ENCODE measurements at regions not wholly inside any gene's neighbourhood (a gene's known extent, or its start where the extent isn't known, plus 50 kb on each side); places are given as distances from the start of the nearest gene placed in this dataset.
A peak's percentile ranks its signal among the peaks of the same experiment; 100 is the strongest.

DNA sequence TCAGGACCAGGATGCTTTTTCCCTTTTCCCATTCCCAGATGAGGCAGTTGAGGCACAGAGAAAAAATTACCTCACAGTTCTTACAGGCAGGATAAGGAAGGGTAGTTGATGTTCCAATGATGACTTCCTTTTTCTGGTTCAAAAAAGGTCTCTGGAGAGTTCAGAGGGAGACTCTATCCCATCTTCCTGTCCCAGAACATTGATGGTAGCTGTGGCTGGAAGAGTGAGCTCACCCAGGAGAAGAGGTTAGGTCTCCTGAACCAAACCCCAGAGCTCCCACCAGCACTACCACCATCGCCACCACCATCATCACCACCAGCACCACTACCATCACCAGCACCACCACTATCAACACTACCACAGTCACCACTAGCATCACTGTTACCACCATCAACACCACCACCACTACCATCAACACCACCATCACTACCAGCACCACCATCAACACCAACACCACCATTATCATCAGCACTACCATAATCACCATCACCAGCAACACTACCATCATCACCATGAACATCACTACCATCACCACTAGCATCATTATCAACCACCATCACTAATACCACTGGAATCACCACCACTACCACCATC lies 105.5 kb upstream of the RUNX3 start:
- H3K27ac Mint-ChIP-seq: no peak overlapping the region
- no peaks in the 10 kb centered on the region for H3K36me3 Mint-ChIP-seq
- no peaks in the 10 kb centered on the region for H3K27me3 Mint-ChIP-seq
- POLR2A ChIA-PET: interaction anchor here (1.4 to 7.7 kb wide), 6 partner anchors 39 to 107 kb away, joined by 5 to 154 read pairs (median 19); partner anchors contain the start of gene RUNX3
- DNase-seq (no peak), ATAC-seq (ENCODE audit: low read depth) (no peak)
- H3K4me1 Mint-ChIP-seq: peaks cover 53% of the 10 kb centered on the region
- H3K9me3 Mint-ChIP-seq: no peaks in the 10 kb centered on the region
- H3K4me3 Mint-ChIP-seq: peak overlapping the region; percentile 34

DNA sequence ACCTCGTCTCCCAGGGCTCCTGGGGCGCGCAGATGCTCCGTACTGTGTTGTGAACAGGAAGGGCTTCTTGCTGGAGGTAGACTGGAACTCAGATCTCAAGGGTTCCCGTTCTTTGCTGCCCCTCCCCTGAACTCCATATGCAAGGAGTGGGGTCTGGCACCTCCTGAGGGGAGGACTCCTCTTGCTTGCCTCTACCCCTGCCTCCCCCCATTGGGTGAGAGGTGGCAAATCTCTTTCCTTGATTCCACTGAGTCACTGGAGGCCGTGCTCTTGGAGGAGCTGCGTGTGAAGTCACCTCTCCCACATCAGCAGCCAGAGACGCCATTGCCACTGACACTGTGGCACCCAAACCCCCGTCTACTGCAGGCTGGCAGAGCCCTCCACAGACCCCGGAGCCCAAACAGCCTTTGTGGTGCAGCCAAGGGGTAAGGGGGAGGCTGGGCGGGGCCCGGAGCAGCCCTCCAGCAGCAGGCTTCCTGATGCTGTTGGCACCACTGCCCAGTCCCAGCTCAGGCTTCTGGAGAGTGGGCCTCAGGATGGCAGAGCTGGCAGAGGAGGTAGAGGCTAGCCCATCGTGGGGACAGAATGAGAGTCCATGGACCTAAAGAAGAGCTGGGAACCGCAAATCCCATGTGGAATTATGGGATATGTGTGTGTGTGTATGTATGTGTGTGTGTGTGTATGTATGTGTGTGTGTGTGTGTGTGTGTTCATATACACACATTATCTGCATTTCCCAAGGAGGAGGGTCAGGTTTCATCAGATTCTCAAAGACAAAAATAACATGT lies 104.9 kb upstream of the RUNX3 start:
- no peak overlapping the region for H3K27ac Mint-ChIP-seq
- H3K4me3 Mint-ChIP-seq: peak overlapping the region; percentile 34
- peaks cover 60% of the 10 kb centered on the region for H3K4me1 Mint-ChIP-seq
- no peaks in the 10 kb centered on the region for H3K27me3 Mint-ChIP-seq
- POLR2A ChIA-PET: interaction anchor here (1.3 to 7.7 kb wide), 11 partner anchors 10 to 106 kb away, joined by 4 to 154 read pairs (median 8); no protein-coding TSS in a partner anchor
- H3K36me3 Mint-ChIP-seq: no peaks in the 10 kb centered on the region
- DNase-seq: no peak
- ATAC-seq (ENCODE audit: low read depth): no peak
- no peaks in the 10 kb centered on the region for H3K9me3 Mint-ChIP-seq

DNA sequence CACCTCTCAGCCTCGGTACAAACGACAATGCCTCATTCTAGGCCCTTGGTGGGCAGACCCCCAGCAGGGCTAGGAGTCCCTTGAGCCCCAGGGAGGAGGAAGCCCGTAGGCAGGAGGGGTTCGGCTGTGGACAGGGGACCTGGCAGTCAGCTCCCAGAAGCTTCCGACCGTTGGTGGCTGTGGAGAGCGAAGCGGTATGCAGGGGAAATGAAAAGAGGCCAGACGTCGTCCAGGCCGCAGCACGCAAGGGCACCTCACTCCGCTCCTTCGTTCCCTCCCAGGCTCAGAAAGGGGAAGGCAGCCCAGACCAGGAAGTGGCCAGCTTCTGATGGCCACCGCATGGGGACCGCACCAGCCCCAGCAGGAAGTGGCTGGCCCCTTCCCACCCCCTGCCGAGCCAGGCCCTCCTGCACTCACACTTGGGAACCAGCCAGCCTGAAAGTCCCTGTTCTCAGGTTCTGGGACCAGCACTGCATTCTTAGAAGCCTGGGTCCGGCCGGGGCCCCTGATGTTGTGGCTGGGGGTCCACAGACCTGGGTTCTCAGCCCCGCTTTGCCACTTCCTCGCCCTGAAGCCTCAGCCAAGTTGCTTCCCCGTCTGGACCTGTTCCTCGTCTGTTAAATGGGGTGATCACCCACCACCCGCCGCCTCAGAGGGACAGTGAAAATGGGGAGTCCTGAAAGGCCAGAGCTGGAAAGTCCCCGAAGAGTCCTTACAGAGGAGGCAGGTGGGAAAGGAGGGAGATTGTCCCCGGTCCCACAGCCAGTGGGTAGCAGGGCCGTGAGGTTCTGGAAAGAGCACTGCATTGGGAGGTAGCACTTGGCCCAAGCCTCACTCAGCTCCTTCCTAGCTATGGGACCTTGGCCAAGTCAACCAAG lies 104.0 kb upstream of the RUNX3 start:
- ATAC-seq (ENCODE audit: low read depth) (no peak), DNase-seq (peak; percentile 75)
- H3K36me3 Mint-ChIP-seq: no peaks in the 10 kb centered on the region
- H3K4me3 Mint-ChIP-seq: peak overlapping the region; percentile 88
- H3K27ac Mint-ChIP-seq: no peak overlapping the region
- H3K27me3 Mint-ChIP-seq: no peaks in the 10 kb centered on the region
- POLR2A ChIA-PET: interaction anchor here (1.0 to 7.7 kb wide), 16 partner anchors 9 to 105 kb away, joined by 3 to 154 read pairs (median 5); partner anchors contain the start of gene RUNX3
- no peaks in the 10 kb centered on the region for H3K9me3 Mint-ChIP-seq
- peaks cover 68% of the 10 kb centered on the region for H3K4me1 Mint-ChIP-seq

DNA sequence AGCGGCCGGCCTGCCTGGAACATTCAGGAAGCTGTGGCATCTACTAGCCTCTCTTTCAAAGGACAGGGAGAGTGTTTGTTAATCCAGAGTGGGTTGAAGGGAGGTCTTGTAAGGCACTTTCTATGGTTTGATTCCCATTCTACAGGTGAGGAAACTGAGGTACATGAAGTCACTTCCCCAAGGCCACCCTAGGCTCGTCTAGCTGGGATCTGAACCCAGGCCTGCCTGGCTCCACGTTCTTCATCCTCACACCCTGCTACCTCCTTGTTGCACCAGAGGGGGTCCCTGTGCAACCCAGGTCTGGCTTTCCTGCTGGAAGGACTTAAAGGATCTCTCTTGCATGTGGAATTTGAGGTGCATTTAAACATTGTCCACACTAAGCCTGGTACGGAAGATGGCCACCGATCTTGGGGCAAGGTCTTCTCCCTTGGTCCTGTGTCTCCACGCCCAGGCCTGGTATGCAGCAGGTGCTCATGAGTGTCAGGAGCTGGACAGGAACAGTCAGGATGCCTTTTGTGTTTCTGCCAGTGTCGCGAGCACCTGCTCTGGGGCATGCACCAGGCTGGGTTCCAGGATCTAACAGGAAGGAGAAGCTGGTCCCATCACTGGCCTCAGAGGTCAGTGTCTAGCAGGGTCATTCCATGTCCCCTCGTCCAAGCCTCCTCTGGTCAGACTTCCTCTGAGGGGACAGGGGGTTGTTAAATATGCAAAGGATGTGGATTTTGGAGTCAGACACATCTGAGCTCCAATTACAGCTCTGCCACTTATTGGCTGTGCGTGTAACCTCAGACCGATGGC lies 103.2 kb upstream of the RUNX3 start:
- ATAC-seq (ENCODE audit: low read depth) (no peak), DNase-seq (no peak)
- POLR2A ChIA-PET: interaction anchor here (1.0 to 7.7 kb wide), 15 partner anchors 8 to 103 kb away, joined by 3 to 154 read pairs (median 5); partner anchors contain the start of gene RUNX3
- Mint-ChIP-seq H3K9me3 (no peaks in the 10 kb centered on the region), H3K27ac (no peak overlapping the region), H3K4me3 (peak overlapping the region; percentile 88), H3K36me3 (no peaks in the 10 kb centered on the region), H3K27me3 (no peaks in the 10 kb centered on the region), H3K4me1 (peaks cover 70% of the 10 kb centered on the region)

DNA sequence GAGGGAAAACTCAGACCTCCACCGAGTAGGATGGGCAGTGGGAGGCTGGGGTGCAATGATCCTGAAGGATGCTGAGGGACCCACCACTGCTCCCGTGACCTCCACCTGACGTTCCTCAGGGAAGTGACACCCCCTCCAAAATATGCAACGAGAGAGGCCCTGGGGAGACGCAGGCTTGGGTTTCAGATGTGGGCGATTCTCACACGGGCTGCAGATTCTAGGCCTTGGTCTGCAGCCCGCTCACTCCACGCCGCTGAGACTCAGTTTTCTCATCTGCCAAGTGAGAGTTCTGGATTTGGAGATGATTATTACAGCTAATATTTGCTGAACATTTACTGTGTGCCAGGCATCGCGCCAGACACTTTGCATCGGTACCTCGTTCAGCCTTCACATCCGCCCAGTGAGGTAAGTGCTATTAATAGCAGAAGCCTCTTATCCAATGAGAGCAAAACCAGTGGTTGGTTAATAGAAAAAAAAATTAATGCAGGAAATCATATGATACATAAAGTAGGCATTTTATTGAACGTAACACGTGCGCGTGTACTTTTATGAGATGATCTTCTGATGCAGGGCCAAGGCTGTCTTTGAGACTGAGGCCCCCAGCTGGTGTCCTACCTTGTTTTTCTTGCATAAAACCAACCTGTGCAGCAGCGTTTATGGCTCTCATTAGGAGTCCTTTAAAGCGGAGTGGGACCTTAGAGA lies 102.0 kb upstream of the RUNX3 start:
- no peak overlapping the region for H3K27ac Mint-ChIP-seq
- POLR2A ChIA-PET: interaction anchor here (0.6 to 7.7 kb wide), 17 partner anchors 10 to 107 kb away, joined by 3 to 154 read pairs (median 5); partner anchors contain the start of gene RUNX3
- H3K4me3 Mint-ChIP-seq: peak overlapping the region; percentile 88

DNA sequence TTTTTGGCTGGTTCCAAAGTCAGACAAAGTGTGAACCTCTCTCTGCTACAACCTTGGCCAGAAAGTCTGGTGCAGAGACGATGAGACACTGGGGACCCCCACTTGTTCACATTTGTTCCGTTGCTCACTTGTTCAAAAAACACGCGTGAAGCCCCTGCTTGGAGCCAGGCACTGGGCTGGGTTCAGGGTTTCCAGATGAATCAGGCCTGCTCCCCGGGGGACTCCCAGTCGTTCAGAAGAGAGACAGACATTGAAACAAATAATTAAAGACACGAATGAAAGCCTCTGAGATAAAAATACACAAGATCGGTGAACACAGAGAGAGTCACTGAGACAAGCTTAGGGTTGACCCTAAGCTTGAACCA lies 101.5 kb upstream of the RUNX3 start:
- H3K27me3 Mint-ChIP-seq: no peaks in the 10 kb centered on the region
- H3K36me3 Mint-ChIP-seq: no peaks in the 10 kb centered on the region
- H3K4me1 Mint-ChIP-seq: peaks cover 75% of the 10 kb centered on the region
- ATAC-seq (ENCODE audit: low read depth): peak; percentile 1
- no peaks in the 10 kb centered on the region for H3K9me3 Mint-ChIP-seq
- no peak overlapping the region for H3K27ac Mint-ChIP-seq
- POLR2A ChIA-PET: interaction anchor here (0.7 to 7.7 kb wide), 15 partner anchors 9 to 106 kb away, joined by 3 to 154 read pairs (median 5); partner anchors contain the start of gene RUNX3
- peak overlapping the region; percentile 88 for H3K4me3 Mint-ChIP-seq
- peak; percentile 54 for DNase-seq

More for the DNA sequence above, 102.0 kb upstream of the RUNX3 start:
- peak; percentile 59 for DNase-seq
- peaks cover 74% of the 10 kb centered on the region for H3K4me1 Mint-ChIP-seq
- ATAC-seq (ENCODE audit: low read depth): peak; percentile 43
- H3K9me3 Mint-ChIP-seq: no peaks in the 10 kb centered on the region
- no peaks in the 10 kb centered on the region for H3K36me3 Mint-ChIP-seq
- no peaks in the 10 kb centered on the region for H3K27me3 Mint-ChIP-seq

DNA sequence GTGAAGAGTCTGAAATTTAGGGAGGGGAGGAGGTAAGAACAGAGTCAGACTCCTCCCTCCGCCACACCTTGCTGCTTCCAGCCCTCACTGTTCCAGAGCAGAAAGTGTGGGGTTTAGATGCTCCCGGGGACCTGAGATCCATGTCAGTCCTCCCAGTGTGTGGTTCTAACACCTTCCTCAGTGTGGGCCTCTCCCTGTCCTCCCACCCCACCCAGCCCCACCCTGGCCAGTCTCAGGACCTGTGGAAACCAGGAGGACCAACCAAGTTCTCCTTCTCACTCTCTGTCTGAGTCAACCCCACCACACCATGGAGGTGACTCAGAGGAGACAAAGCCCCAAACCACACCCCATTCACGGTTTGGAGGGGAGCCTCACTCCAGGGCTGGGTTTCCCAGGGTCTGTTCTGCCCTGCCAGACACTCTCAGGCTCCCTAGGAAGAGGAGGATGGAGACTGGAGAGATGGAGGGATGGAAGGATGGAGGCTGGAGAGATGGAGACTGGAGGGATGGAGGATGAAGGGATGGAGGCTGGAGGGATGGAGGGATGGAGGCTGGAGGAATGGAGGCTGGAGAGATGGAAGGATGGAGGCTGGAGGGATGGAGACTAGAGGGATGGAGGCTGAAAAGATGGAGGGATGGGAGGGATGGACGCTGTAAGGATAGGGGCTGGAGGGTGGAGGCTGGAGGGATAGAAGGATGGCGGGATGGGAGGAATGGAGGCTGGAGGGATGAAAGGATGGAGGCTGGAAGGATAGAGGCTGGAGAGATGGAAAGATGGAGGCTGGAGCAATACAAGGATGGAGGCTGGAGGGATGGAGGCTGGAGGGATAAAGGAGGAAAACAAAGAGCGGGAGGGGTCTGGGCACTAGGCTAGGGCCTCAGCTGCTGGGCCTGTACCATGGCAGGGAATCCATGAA lies 100.9 kb upstream of the RUNX3 start:
- POLR2A ChIA-PET: interaction anchor here (1.0 to 10.6 kb wide), 14 partner anchors 8 to 106 kb away, joined by 3 to 215 read pairs (median 6); partner anchors contain the start of gene RUNX3
- Mint-ChIP-seq H3K27ac (no peak overlapping the region), H3K4me1 (peaks cover 80% of the 10 kb centered on the region), H3K27me3 (no peaks in the 10 kb centered on the region), H3K36me3 (no peaks in the 10 kb centered on the region), H3K9me3 (no peaks in the 10 kb centered on the region), H3K4me3 (peak overlapping the region; percentile 88)
- DNase-seq (peak; percentile 77), ATAC-seq (ENCODE audit: low read depth) (peak; percentile 65)

DNA sequence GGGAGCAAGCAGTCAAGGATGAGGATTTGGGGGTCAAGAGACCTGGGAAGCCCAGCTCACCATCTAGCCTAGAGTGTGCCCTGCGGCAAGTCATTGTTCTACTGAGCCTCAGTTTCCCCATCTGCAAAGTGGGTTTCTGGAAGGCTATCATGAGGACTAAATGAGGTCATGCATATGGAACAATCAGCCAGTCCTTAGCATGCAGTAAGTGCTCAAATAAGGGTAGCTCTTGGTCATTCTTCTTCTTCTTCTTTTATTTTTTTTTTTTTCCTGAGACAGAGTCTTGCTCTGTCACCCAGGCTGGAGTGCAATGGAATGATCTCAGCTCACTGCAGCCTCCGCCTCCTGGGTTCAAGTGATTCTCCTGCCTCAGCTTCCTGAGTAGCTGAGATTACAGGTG lies 99.9 kb upstream of the RUNX3 start:
- POLR2A ChIA-PET: interaction anchor here (0.9 to 10.6 kb wide), 10 partner anchors 33 to 102 kb away, joined by 3 to 215 read pairs (median 6); partner anchors contain the start of gene RUNX3
- DNase-seq: no peak
- ATAC-seq (ENCODE audit: low read depth): no peak
- Mint-ChIP-seq H3K9me3 (no peaks in the 10 kb centered on the region), H3K4me3 (peak overlapping the region; percentile 88), H3K36me3 (no peaks in the 10 kb centered on the region), H3K4me1 (peaks cover 89% of the 10 kb centered on the region), H3K27ac (no peak overlapping the region), H3K27me3 (no peaks in the 10 kb centered on the region)

DNA sequence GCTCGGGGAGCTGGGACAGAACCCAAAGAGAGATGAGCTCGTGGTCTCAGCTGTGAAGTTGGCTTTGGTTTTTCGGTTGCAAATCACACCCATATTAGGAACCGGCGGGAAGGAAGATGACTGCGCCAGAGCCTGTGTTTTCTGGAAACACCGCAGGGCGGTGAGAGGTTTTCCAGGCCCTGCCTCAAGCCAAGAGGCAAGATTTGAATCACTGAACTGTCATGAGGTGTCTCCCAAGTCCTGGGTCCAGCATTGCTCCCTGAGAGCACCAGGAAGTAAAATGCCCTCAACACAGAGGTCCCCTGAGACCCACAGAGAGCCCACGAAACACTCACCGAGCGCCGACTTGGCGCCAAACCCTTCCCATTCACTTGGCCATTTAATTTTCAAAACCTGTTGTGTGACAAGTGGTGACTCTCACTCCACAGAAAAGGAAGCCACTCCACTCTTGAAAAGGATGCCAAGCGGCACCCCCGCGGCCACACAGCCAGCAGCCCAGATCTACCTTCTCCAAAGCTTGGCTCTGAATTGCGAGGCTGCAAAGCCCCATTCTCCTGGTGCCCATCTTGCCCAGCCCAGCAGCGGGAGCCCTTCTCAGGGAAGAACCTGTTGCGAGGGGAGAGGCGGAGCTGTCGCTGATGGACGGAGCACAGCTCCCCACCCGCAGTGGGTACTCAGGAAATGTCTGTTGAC lies 99.0 kb upstream of the RUNX3 start:
- Mint-ChIP-seq H3K9me3 (no peaks in the 10 kb centered on the region), H3K36me3 (no peaks in the 10 kb centered on the region), H3K27ac (no peak overlapping the region), H3K4me1 (peaks cover 94% of the 10 kb centered on the region), H3K4me3 (peak overlapping the region; percentile 88), H3K27me3 (no peaks in the 10 kb centered on the region)
- ATAC-seq (ENCODE audit: low read depth): peak; percentile 18
- peak; percentile 77 for DNase-seq
- POLR2A ChIA-PET: interaction anchor here (0.8 to 10.6 kb wide), 13 partner anchors 32 to 104 kb away, joined by 3 to 215 read pairs (median 5); partner anchors contain the start of gene RUNX3

DNA sequence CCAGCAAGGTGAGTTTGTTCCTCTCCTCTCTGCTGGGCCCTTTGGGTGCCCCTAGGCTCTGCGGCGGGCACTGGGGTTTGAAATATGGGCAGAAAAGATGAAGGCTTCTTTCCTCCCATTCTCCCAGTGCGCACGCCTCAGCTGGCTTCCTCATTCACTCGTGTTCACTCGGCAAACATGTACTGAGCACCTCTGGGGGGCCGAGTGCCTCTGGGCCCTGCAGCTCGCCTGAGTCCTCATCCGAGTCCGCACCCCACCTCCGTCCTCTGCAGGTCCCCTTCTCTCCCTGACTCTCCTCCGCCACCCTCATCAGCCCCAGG lies 98.5 kb upstream of the RUNX3 start:
- Mint-ChIP-seq H3K27ac (no peak overlapping the region), H3K4me3 (peak overlapping the region; percentile 88), H3K36me3 (no peaks in the 10 kb centered on the region), H3K4me1 (peaks cover 94% of the 10 kb centered on the region), H3K27me3 (no peaks in the 10 kb centered on the region), H3K9me3 (no peaks in the 10 kb centered on the region)
- DNase-seq (no peak), ATAC-seq (ENCODE audit: low read depth) (no peak)
- POLR2A ChIA-PET: interaction anchor here (0.8 to 10.6 kb wide), 10 partner anchors 31 to 103 kb away, joined by 3 to 215 read pairs (median 6); partner anchors contain the start of gene RUNX3

Data from activated naive CD8-positive, alpha-beta T cell treated with anti-CD3 and anti-CD28 coated beads, Interleukin-2, amount 10 ng/mL, durations not matched to agents 7 days and 5 days (primary cell).